Epithelial cell of proximal tubule (primary cell): ENCODE measurements at regions not wholly inside any gene's neighbourhood (a gene's known extent, or its start where the extent isn't known, plus 50 kb on each side); places are given as distances from the start of the nearest gene placed in this dataset.

Experiments used
- DNase-seq: peaks from one replicate; pipeline ENCODE4 v3.0.0-alpha.2; 2011; ENCODE audit warnings: low read depth
- H3K4me3 ChIP-seq: 2 replicates; pipeline ENCODE4 v1.5.1; 2011; ENCODE audit warnings: low read depth, mild to moderate bottlenecking, low read length
- TF ChIP-seq, protein P1 (sequence below): conservative IDR thresholded peaks from 2 replicates; pipeline ENCODE4 v1.5.1; 2012; ENCODE audit warnings: low read depth, mild to moderate bottlenecking, low read length

DNA sequence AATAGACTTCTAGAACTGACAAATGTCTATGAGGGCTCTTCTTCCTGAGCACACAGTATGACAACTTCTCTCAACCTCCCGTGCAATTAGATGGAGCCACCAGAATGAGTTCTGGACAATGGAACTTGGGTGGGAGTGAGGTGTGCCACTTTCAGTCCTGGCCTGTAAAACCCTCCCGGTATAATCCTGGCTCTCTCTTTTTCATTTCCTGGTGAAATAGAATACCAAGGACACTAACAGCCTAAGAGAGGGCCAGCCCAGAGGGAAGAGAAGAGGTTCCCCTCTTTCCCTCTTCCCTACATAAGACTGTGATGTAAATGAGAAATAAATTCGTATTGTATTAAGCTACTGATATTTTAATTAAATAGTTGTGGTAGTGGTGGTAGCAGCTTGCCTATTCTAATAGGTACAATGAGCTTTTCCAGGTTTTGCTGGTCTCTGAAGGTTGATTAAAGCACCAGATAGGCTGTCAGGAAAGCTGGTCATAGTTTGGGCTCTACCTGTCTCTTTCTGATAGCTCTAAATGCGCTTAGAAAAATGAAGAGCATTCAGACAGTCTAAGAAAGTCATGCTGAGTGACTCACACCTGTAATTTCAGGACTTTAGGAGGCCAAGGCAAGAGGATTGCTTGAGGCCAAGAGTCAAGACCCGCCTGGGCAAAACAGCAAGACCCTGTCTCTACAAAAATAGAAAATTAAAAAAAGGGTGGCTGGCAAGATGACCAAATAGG, 108.6 kb upstream of the ZNF644 start:
- no peak for DNase-seq
- TF ChIP-seq, protein P1, sequence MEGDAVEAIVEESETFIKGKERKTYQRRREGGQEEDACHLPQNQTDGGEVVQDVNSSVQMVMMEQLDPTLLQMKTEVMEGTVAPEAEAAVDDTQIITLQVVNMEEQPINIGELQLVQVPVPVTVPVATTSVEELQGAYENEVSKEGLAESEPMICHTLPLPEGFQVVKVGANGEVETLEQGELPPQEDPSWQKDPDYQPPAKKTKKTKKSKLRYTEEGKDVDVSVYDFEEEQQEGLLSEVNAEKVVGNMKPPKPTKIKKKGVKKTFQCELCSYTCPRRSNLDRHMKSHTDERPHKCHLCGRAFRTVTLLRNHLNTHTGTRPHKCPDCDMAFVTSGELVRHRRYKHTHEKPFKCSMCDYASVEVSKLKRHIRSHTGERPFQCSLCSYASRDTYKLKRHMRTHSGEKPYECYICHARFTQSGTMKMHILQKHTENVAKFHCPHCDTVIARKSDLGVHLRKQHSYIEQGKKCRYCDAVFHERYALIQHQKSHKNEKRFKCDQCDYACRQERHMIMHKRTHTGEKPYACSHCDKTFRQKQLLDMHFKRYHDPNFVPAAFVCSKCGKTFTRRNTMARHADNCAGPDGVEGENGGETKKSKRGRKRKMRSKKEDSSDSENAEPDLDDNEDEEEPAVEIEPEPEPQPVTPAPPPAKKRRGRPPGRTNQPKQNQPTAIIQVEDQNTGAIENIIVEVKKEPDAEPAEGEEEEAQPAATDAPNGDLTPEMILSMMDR = no peak
- H3K4me3 ChIP-seq = no peak overlapping the region

DNA sequence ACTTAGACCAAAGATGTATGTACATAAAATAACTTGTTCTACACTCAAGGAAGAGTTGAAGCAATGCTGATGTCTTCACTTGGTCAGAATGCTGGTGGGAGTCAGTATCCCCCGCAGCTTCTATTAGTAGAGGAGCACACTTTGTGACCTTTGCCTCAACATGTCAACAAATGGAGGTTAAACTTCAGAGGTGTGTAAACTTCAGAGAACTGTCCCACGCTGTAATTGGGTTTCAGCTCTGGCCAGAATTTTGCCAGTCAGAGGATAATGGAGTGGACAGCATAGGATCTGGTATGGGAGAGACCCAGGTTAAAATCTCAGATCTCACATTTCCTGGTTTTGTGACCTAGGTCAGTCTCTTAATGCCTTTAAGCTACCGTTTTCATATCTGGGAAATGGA, 107.6 kb upstream of the ZNF644 start:
- TF ChIP-seq, protein P1 = no peak
- DNase-seq = no peak
- no peak overlapping the region for H3K4me3 ChIP-seq

DNA sequence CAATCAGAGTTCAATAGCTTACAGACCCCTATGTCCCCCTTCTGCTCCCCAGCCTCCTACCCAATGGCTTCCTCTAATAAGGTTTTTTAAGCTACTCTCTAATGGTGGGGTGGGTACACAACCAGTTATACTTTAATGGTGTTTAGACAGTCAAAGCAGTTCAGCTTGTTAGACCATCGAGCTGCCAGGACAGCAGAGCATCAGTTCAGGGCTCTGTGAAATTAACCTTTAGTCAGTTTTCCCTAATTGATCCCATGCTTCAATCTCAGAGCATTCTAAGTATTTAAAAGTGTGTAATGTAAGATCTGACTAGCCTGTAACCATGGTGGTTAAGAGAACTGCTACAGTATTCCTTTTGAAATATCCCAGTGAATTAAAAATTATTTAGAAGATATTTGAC, 107.2 kb upstream of the ZNF644 start:
- H3K4me3 ChIP-seq = no peak overlapping the region
- TF ChIP-seq, protein P1 = no peak
- no peak for DNase-seq

DNA sequence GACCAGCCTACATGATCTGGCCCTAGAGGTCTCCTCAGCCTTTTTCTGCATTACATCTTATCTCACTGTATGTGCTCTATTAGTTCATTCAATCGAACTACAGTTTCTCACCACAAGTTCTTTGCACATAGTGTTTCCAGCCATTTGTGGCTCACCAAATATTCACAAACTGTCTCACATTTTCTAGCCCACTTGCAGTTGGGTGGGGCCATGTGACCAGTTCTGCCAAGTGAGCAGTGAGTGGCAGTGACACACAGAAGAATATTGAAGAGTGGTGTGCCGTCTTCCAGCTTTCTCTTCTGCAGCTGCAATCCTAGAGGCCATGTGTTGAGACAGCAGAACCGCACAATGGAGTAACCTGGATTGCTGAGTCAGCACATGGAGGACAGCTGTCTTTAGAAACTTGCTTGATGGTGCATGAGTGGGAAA, 103.2 kb upstream of the ZNF644 start:
- no peak overlapping the region for H3K4me3 ChIP-seq
- TF ChIP-seq, protein P1 = no peak
- no peak for DNase-seq

DNA sequence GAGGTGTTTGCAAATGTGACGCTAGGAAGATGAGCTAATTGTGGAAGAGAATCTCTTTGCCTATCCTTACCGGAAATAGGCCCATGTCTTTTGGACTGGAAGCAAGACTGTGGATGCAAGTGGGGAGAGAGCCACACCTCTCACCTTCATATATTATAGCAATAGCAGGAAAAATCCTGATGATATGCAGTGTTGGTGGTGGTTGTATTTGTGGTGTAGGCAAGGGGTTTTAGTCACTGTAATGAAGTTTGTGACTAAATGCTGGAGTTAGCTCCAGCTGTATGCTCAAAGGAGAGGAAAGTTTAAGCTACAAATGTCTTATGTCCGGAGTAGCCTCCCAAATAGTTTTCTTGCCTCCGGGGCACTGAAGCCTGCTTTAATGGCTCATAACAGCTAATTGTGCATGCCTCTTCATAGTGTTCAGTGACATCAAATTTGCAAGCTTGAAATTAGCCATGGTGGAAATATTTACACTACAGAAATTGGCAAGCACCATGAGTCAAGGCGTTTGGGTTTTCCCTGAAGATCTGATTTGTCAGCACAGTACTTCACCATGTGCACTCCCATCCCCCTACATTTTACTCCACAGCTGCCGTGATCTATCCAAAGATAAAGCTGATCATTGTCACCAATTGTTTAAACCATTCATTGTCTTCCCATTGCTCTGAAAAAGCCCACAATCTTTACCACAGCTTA, 102.6 kb upstream of the ZNF644 start:
- TF ChIP-seq, protein P1 = no peak
- H3K4me3 ChIP-seq = no peak overlapping the region
- DNase-seq = no peak

DNA sequence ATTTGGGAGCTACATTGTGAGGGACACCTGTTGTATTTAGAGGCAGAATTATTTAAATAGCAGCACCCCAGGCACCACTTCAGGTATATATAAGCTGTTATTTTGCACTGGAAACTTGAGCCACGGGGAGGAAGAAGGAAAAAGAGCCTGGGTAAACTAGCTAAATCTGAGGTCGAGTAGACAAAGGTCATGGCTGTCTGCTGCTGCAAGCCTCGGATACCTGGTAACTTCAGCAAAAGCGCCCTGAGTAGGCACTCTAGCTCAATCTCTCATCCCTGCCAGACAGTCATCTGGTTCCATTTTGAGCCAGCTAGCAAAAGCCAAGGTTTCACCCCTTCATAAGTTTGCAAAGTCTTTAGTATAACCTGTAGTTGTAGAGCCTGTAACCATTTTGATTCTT, 101.9 kb upstream of the ZNF644 start:
- no peak overlapping the region for H3K4me3 ChIP-seq
- TF ChIP-seq, protein P1 = no peak
- no peak for DNase-seq
